ENCODE measurements at regions not wholly inside any gene's neighbourhood (a gene's known extent, or its start where the extent isn't known, plus 50 kb on each side); places are given as distances from the start of the nearest gene placed in this dataset.
A peak's percentile ranks its signal among the peaks of the same experiment; 100 is the strongest.

DNA sequence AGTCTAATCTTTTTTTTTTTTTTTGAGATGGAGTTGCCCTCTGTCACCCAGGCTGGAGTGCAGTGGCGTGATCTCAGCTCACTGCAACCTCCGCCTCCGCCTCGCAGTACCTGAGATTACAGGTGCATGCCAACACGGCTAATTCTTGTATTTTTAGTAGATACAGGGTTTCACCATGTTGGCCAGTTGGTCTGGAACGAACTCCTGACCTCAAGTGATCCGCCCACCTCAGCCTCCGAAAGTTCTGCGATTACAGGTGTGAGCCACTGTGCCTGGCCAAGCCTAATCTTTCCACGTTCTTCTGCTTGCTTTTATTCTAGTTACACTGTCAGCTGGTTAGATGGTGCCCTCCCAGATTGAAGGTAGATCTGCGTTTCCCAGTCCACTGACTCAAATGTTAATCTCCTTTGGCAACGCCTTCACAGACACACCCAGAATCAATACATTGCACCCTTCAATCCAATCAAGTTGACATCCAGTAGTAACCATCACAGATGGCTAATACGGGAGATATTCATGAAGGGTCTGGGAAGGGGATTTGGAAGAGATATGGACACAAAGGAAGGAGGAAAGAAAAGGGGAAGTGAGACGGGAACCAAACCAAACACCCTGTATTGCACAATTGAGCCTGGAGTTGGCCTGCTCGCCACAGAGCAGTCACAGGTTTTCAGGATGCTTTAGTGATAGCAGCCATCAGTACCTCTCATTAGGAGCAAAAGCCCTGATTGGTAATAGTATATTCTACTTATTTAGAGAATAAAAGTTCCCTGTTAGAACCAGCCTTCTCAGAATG is 229.8 kb downstream of the PIK3C3 start:
- H3K4me3 ChIP-seq (ENCODE audit: control insufficient read depth, low read depth, low read length) = no peak overlapping the region
- TF ChIP-seq, protein P1, sequence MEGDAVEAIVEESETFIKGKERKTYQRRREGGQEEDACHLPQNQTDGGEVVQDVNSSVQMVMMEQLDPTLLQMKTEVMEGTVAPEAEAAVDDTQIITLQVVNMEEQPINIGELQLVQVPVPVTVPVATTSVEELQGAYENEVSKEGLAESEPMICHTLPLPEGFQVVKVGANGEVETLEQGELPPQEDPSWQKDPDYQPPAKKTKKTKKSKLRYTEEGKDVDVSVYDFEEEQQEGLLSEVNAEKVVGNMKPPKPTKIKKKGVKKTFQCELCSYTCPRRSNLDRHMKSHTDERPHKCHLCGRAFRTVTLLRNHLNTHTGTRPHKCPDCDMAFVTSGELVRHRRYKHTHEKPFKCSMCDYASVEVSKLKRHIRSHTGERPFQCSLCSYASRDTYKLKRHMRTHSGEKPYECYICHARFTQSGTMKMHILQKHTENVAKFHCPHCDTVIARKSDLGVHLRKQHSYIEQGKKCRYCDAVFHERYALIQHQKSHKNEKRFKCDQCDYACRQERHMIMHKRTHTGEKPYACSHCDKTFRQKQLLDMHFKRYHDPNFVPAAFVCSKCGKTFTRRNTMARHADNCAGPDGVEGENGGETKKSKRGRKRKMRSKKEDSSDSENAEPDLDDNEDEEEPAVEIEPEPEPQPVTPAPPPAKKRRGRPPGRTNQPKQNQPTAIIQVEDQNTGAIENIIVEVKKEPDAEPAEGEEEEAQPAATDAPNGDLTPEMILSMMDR (conservative IDR thresholded peaks at IDR 0.05; ENCODE audit: control insufficient read depth, insufficient read depth, low read depth, low read length) = no peak
- no peak for DNase-seq (ENCODE audit: low read depth)

DNA sequence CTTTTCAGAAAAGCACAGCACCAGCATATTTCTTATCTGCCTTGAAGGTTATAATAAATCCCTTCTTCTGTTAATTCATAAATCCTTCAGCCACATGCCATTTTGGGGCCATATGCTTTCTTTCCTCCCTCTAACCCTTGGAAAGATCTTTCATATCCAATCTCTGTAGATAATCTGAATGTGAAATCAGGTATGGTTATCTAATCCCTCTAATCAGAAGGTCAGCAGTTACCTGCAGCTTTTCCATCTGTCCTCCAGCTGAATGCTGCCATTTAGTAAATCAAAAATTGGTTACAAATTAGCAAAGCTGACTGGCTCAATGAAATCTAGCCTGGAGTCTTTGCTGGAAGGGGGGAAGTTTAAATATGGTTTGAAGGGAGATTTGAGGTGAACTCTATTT is 230.5 kb downstream of the PIK3C3 start:
- H3K4me3 ChIP-seq (ENCODE audit: control insufficient read depth, low read depth, low read length) = no peak overlapping the region
- DNase-seq (ENCODE audit: low read depth) = no peak
- TF ChIP-seq, protein P1 (conservative IDR thresholded peaks at IDR 0.05; ENCODE audit: control insufficient read depth, insufficient read depth, low read depth, low read length) = no peak

GRCh38 chr18:42187611-42188380 is 232.8 kb downstream of the PIK3C3 start:
- no peak overlapping the region for H3K4me3 ChIP-seq (ENCODE audit: control insufficient read depth, low read depth, low read length)
- no peak for DNase-seq (ENCODE audit: low read depth)
- TF ChIP-seq, protein P1 (conservative IDR thresholded peaks at IDR 0.05; ENCODE audit: control insufficient read depth, insufficient read depth, low read depth, low read length) = no peak

- no peak for DNase-seq (ENCODE audit: low read depth)
- TF ChIP-seq, protein P1 (conservative IDR thresholded peaks at IDR 0.05; ENCODE audit: control insufficient read depth, insufficient read depth, low read depth, low read length) = no peak
Measured at GRCh38 chr18:42190643-42191042, 235.6 kb downstream of the PIK3C3 start.

DNA sequence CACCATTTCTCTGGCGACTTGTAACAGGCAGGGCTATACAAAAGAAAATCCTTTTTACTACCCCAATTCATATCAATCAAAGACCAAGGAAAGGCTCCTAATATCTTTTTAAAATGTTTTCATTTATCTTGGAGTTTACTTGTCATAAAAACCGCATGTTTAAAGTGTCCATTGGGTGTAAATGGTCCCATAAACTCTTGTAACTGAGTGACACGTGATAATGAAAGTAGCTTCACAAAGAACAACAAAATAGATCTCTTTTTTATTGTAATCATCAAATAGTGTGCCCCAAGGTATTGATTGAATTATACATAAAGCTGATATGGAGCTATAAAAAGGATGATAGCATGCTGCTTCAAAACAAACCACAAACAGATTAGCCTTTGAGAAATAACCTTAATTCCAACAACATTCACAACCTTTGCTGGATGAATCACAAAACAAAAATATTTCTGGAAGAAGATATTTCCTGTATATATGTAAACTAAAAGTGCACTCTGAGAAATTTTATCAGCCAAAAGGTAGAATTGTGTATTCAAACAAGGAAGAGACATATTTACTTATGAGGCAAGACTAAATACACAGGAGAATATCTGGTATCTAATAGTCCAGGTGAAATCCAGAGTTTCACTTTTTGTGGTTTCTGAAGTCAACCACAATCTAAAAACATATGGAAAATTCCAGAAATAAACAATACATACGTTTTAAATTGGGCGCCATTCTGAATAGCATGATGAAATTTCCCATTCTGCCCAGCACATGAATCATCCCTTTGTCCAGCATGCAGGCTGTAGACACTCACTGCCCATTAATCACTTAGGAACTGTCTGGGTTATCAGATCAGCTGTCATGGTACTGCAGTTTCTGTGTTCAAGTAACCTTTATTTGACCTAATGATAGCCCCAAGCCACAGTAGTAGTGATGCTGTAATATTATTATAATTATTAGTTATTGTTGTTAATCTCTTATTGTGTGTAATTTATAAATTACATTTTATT is 237.5 kb downstream of the PIK3C3 start:
- H3K4me3 ChIP-seq (ENCODE audit: control insufficient read depth, low read depth, low read length) = no peak overlapping the region
- peak; percentile 36 for DNase-seq (ENCODE audit: low read depth)
- TF ChIP-seq, protein P1 (conservative IDR thresholded peaks at IDR 0.05; ENCODE audit: control insufficient read depth, insufficient read depth, low read depth, low read length) = no peak

More at GRCh38 chr18:42190643-42191042, 235.6 kb downstream of the PIK3C3 start:
- H3K4me3 ChIP-seq (ENCODE audit: control insufficient read depth, low read depth, low read length) = no peak overlapping the region

DNA sequence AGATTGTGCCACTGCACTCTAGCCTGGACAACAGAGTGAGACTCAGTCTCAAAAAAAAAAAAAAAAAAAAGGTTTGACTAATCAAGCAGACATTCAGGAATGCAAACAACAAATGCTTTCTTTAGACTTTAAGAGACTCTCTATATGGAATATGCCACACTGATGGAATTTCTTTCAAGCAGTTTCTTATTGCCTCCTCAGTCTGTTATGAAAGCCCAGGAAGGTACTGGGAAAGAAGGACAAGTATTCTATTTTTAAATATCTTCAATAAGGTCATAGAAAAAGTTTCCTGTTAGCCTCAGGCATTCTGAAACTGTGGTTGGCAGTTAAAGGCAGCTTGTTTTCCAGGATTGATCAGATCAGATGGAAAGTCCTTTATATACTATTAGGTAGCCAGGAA is 241.6 kb downstream of the PIK3C3 start:
- TF ChIP-seq, protein P1 (conservative IDR thresholded peaks at IDR 0.05; ENCODE audit: control insufficient read depth, insufficient read depth, low read depth, low read length) = no peak
- H3K4me3 ChIP-seq (ENCODE audit: control insufficient read depth, low read depth, low read length) = no peak overlapping the region
- no peak for DNase-seq (ENCODE audit: low read depth)

Data from fibroblast of mammary gland (primary cell).